K562 (cell line): ENCODE measurements at regions not wholly inside any gene's neighbourhood (a gene's known extent, or its start where the extent isn't known, plus 50 kb on each side); places are given as distances from the start of the nearest gene placed in this dataset.
A peak's percentile ranks its signal among the peaks of the same experiment; 100 is the strongest.

Source experiments
- ATAC-seq: fragments of 200-7000 bp; cut with Tn5 transposase; 3 replicates; pipeline ENCODE4 v1.9.1; 2020; ENCODE audit warnings: moderate library complexity
- BruUV-seq: library from RNA; stranded (reverse); fragments of 400-500 nt; replicated peaks from 2 replicates; lab custom pipeline; 2021; lab: Mats Ljungman, UMichigan
- CTCF ChIA-PET: fragments of 300-600 bp; formaldehyde crosslinking; extraction: SDS; loops from one replicate; lab custom pipeline; 2021; ENCODE audit warnings: low intra/inter-chr PET ratio; lab: Yijun Ruan, JAX
- POLR2A ChIA-PET: fragments of 300-600, 350-650 bp; sonication (Branson Sonifier 250); formaldehyde crosslinking; extraction: SDS; loops from one replicate; lab custom pipeline; 2021; ENCODE audit warnings: antibody characterized with exemption, inconsistent platforms; lab: Yijun Ruan, JAX
- DNase-seq, 4 experiments: peaks; one replicate each; pipeline versions ENCODE4 v3.0.0 to v3.0.0-alpha.2; 2011 to 2018; ENCODE audit warnings: low spot score in 3 of 4, mixed read lengths in 3 of 4; ENCODE audit errors: extremely low read depth in 1 of 4
- FAIRE-seq: peaks from 2 replicates; lab custom pipeline; 2011; peaks lifted over from hg19 to GRCh38; lab: Jason Lieb, UNC
- H2AFZ ChIP-seq: 2 replicates; pipeline ENCODE4 v1.6.0; 2011; ENCODE audit warnings: low read depth, low read length, control low read depth, inconsistent platforms
- H3K27ac ChIP-seq: fragments of 200-600 bp; 3 replicates; pipeline ENCODE4 v1.8.0; 2011; ENCODE audit warnings: low read depth, mild to moderate bottlenecking, control low read depth, inconsistent platforms, low read length, moderate library complexity, mixed read lengths; ENCODE audit errors: extremely low read depth
- H3K27me3 ChIP-seq, 2 experiments: fragments of 300-600 bp in 1 of 2; 2 replicates in 1 of 2; 3 replicates in 1 of 2; pipeline versions ENCODE4 v1.6.0 to v1.8.0; 2011; ENCODE audit warnings: inconsistent platforms in 2 of 2, low read length in 2 of 2, mild to moderate bottlenecking in 1 of 2, mixed read lengths in 1 of 2, moderate library complexity in 1 of 2; ENCODE audit not compliant: control insufficient read depth in 2 of 2, insufficient read depth in 2 of 2
- H3K36me3 ChIP-seq: fragments of 300-600 bp; 3 replicates; pipeline ENCODE4 v1.8.0; 2011; ENCODE audit warnings: mild to moderate bottlenecking, low read length, inconsistent platforms; ENCODE audit not compliant: control insufficient read depth, insufficient read depth
- H3K4me1 ChIP-seq, 2 experiments: fragments of 200-600 bp in 1 of 2; replicated peaks in 1 of 2; 2 replicates in 1 of 2; 3 replicates in 1 of 2; pipeline versions ENCODE4 v1.5.1 to v1.8.0; 2011; ENCODE audit warnings: inconsistent platforms in 2 of 2, low read length in 2 of 2, mild to moderate bottlenecking in 1 of 2, mixed read lengths in 1 of 2, moderate library complexity in 1 of 2; ENCODE audit not compliant: control insufficient read depth in 2 of 2, insufficient read depth in 2 of 2
- H3K4me2 ChIP-seq: 2 replicates; pipeline ENCODE4 v1.6.1; 2011; ENCODE audit warnings: low read length, control low read depth, inconsistent platforms, mixed read lengths; ENCODE audit not compliant: insufficient read depth
- H3K4me3 ChIP-seq: fragments of 200-600 bp; sonication (generic), shearing (Covaris generic); 2 replicates; pipeline ENCODE4 v1.5.1; 2016; ENCODE audit warnings: control low read depth, inconsistent platforms
- H3K79me2 ChIP-seq: fragments of 200-600 bp; 3 replicates; pipeline ENCODE4 v1.8.0; 2011; ENCODE audit warnings: low read length, inconsistent platforms; ENCODE audit not compliant: control insufficient read depth, insufficient read depth
- H3K9ac ChIP-seq, 2 experiments: 2 replicates each; pipeline versions ENCODE4 v1.6.0 to v1.6.1; 2011; ENCODE audit warnings: low read depth in 2 of 2, low read length in 2 of 2, control low read depth in 1 of 2, inconsistent platforms in 1 of 2, mild to moderate bottlenecking in 1 of 2, mixed read lengths in 1 of 2; ENCODE audit not compliant: insufficient read depth in 1 of 2
- H3K9me1 ChIP-seq: one replicate; pipeline ENCODE4 v1.6.0; 2011; ENCODE audit warnings: inconsistent platforms, mild to moderate bottlenecking, low read length, moderate library complexity; ENCODE audit not compliant: control insufficient read depth, insufficient read depth
- H3K9me3 ChIP-seq: replicated peaks from 2 replicates; pipeline ENCODE4 v1.5.1; 2011; ENCODE audit warnings: low read depth, low read length, inconsistent platforms; ENCODE audit not compliant: control insufficient read depth, insufficient read depth
- H4K20me1 ChIP-seq: replicated peaks from 2 replicates; pipeline ENCODE4 v1.6.1; 2011; ENCODE audit warnings: low read length, inconsistent platforms, mixed read lengths; ENCODE audit not compliant: control insufficient read depth, insufficient read depth
- ASH1L ChIP-seq: fragments of 450-650 bp; IDR thresholded peaks from 2 replicates; pipeline ENCODE4 v1.6.1; 2018; ENCODE audit warnings: borderline replicate concordance, mild to moderate bottlenecking, low read depth; ENCODE audit not compliant: partially characterized antibody
- CBX8 ChIP-seq: fragments of 200-600 bp; sonication (generic); IDR thresholded peaks from 2 replicates; pipeline ENCODE4 v1.6.1; 2012; ENCODE audit warnings: borderline replicate concordance, mixed run types, low read depth, mild to moderate bottlenecking, moderate library complexity, mixed read lengths, low read length, control low read depth, inconsistent platforms; ENCODE audit not compliant: poor library complexity, severe bottlenecking; ENCODE audit errors: extremely low read depth
- CEBPB ChIP-seq: fragments of 450-650 bp; IDR thresholded peaks from 2 replicates; pipeline ENCODE4 v1.6.1; 2016; ENCODE audit warnings: missing genetic modification characterization, missing compliant biosample characterization
- CEBPG ChIP-seq, 3 experiments: fragments of 200-800 bp in 1 of 3; sonication (Bioruptor generic) in 1 of 3; sonication (generic) in 1 of 3; formaldehyde crosslinking in 1 of 3; IDR thresholded peaks in 2 of 3; conservative IDR thresholded peaks in 1 of 3; 2 replicates each; pipeline versions ENCODE4 v1.6.1 to v1.8.0; 2016 to 2022; ENCODE audit warnings: missing compliant biosample characterization in 2 of 3, missing genetic modification characterization in 2 of 3, mild to moderate bottlenecking in 1 of 3, missing genetic modification reagents in 1 of 3
- EP300 ChIP-seq: IDR thresholded peaks from 2 replicates; pipeline ENCODE4 v1.6.1; 2012; ENCODE audit warnings: low read length, improper control_type of control experiment
- HDAC2 ChIP-seq: fragments of 450-650 bp; IDR thresholded peaks from 2 replicates; pipeline ENCODE4 v1.6.1; 2016; ENCODE audit warnings: mild to moderate bottlenecking
- HSF4 ChIP-seq: fragments of 250-450 bp; sonication (Bioruptor Pico); IDR thresholded peaks from 2 replicates; pipeline ENCODE4 v2.1.2; 2022; ENCODE audit warnings: mild to moderate bottlenecking, moderate library complexity, borderline replicate concordance
- KLF13 ChIP-seq: fragments of 450-650 bp; IDR thresholded peaks from 2 replicates; pipeline ENCODE4 v1.6.1; 2016; ENCODE audit warnings: missing genetic modification characterization, low read depth, mild to moderate bottlenecking, missing compliant biosample characterization, moderate library complexity, borderline replicate concordance
- MAZ ChIP-seq, 2 experiments: fragments of 450-650 bp in 1 of 2; sonication (generic) in 1 of 2; formaldehyde crosslinking; IDR thresholded peaks in 1 of 2; conservative IDR thresholded peaks in 1 of 2; 2 replicates each; pipeline versions ENCODE4 v1.4.0 to v1.5.0; 2020; ENCODE audit warnings: mild to moderate bottlenecking in 1 of 2, missing genetic modification reagents in 1 of 2
- NR1H2 ChIP-seq: sonication (generic); formaldehyde crosslinking; IDR thresholded peaks from 2 replicates; pipeline ENCODE4 v1.4.0; 2020; ENCODE audit warnings: mild to moderate bottlenecking, missing genetic modification reagents
- NR2C1 ChIP-seq, 2 experiments: fragments of 450-650 bp; IDR thresholded peaks; 2 replicates each; pipeline ENCODE4 v1.6.1; 2017; ENCODE audit warnings: mild to moderate bottlenecking in 2 of 2, antibody characterized with exemption in 1 of 2, inconsistent platforms in 1 of 2, missing compliant biosample characterization in 1 of 2, missing genetic modification characterization in 1 of 2
- TARDBP ChIP-seq: fragments of 450-650 bp; IDR thresholded peaks from 2 replicates; pipeline ENCODE4 v1.6.1; 2016
- TBP ChIP-seq: optimal IDR thresholded peaks from 2 replicates; pipeline ENCODE3; 2011; ENCODE audit warnings: low read depth, low read length, improper control_type of control experiment
- ZEB2 ChIP-seq: fragments of 450-650 bp; IDR thresholded peaks from 2 replicates; pipeline ENCODE4 v1.6.1; 2016
- ZFPM2 ChIP-seq: fragments of 250-450 bp; sonication (Bioruptor Pico); IDR thresholded peaks from 2 replicates; pipeline ENCODE4 v1.5.1; 2022; ENCODE audit warnings: mild to moderate bottlenecking
- ZZZ3 ChIP-seq: fragments of 450-650 bp; IDR thresholded peaks from 2 replicates; pipeline ENCODE4 v1.6.1; 2016; ENCODE audit warnings: antibody characterized with exemption, mild to moderate bottlenecking, moderate library complexity
- WGBS: fragments of 100-300 bp; shearing (Covaris generic); methylation state at CpG from one replicate; pipeline ENCODE4 v1.1.6; 2016; ENCODE audit warnings: low coverage, mixed read lengths; ENCODE audit not compliant: insufficient coverage; ENCODE audit errors: missing lambda C conversion rate; 5-methylcytosine and 5-hydroxymethylcytosine counted together
- in situ Hi-C: fragments of 300-500 bp; cut with MboI; formaldehyde crosslinking; loops from 4 replicates; pipeline ENCODE4 v1.15.0; 2018; ENCODE audit warnings: inconsistent platforms, mixed read lengths
- intact Hi-C: fragments of 100-400 bp; cut with micrococcal nuclease; formaldehyde crosslinking; loops from 2 replicates; pipeline ENCODE4 v1.14.2; 2022

DNA sequence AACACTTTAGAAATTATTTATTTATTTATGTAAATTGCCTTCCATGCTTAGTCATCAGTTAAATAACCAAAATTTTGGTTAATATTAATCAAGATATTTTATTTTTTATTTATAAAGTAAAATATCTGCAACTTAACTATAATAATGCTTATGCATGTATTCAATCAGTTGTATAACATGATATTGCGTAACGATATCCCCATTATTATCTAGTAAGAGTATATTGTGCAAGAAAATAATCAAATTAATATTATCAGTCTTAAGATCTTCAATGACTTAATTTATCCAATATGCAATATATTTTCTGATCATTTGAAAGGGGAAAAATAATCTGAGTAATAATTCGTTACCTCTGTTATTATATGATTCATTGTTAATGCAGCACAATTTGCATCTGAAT is 596.7 kb downstream of the GABRG1 start:
- no TSS peak for BruUV-seq
- ChIA-PET CTCF (interaction anchor here (0.7 kb wide), 1 partner anchor 214 kb away, joined by 3 read pairs; no protein-coding TSS in a partner anchor), POLR2A (no interaction called here)
- Histone ChIP-seq H3K9ac (no peak overlapping the region), H3K4me3 (no peak overlapping the region), H4K20me1 (no peaks in the 10 kb centered on the region), H3K4me2 (no peak overlapping the region), H3K9me3 (no peaks in the 10 kb centered on the region; the same call in 1 of the 2 replicates), H3K79me2 (no peaks in the 10 kb centered on the region), H3K9me1 (no peaks in the 10 kb centered on the region), H3K27me3 (no peaks in the 10 kb centered on the region), H3K27ac (no peak overlapping the region), H2AFZ (no peak overlapping the region), H3K4me1 (no peaks in the 10 kb centered on the region), H3K36me3 (no peaks in the 10 kb centered on the region)
- intact Hi-C loops (no loop called here), in situ Hi-C loops (no loop called here)
- 0% methylated on average over 3 of the region's 3 CpGs for WGBS
- no peak for FAIRE-seq
- DNase-seq, result no peak
- no peak for TF ChIP-seq ZZZ3
- TF ChIP-seq ZFPM2 (CRISPR knock-in tag), result no peak
- TF ChIP-seq ASH1L, result no peak
- no peak for TF ChIP-seq HDAC2
- TF ChIP-seq KLF13 (tag), result no peak
- TF ChIP-seq HSF4 (CRISPR knock-in tag), result no peak
- TF ChIP-seq NR2C1 (IDR thresholded peaks at IDR 0.05), result no peak
- TF ChIP-seq NR2C1 (tag; IDR thresholded peaks at IDR 0.05), result no peak
- no peak for TF ChIP-seq NR1H2 (CRISPR knock-in tag)
- no peak for TF ChIP-seq CBX8
- no peak for TF ChIP-seq EP300
- TF ChIP-seq MAZ (CRISPR knock-in tag; conservative IDR thresholded peaks at IDR 0.05 in 1 of 2, IDR thresholded peaks at IDR 0.05 in 1 of 2), result no peak
- TF ChIP-seq CEBPG (CRISPR knock-in tag; IDR thresholded peaks at IDR 0.05), result no peak
- TF ChIP-seq CEBPG (tag; conservative IDR thresholded peaks at IDR 0.05 in 1 of 2, IDR thresholded peaks at IDR 0.05 in 1 of 2), result peak; percentile 14 to 88; a peak in 3 of 4 replicates
- TF ChIP-seq CEBPB (tag), result peak; percentile 35
- TF ChIP-seq TBP, result no peak
- TF ChIP-seq TARDBP, result no peak
- TF ChIP-seq ZEB2, result no peak
- no peak for ATAC-seq
